Sigmoid colon (tissue), 3 donors: ENCODE measurements at regions not wholly inside any gene's neighbourhood (a gene's known extent, or its start where the extent isn't known, plus 50 kb on each side); places are given as distances from the start of the nearest gene placed in this dataset.

Experiments used
- CTCF ChIP-seq, 4 experiments: fragments of 450-650 bp in 3 of 4; fragments of 200-600 bp in 1 of 4; IDR thresholded peaks; one replicate each; pipeline ENCODE4 v1.5.1; 2016 to 2019; ENCODE audit warnings: antibody characterized with exemption in 4 of 4, mild to moderate bottlenecking in 3 of 4, moderate library complexity in 2 of 4
- POLR2A ChIP-seq, 2 donors: fragments of 450-650 bp; IDR thresholded peaks; one replicate each; pipeline ENCODE4 v1.6.1; 2016; ENCODE audit warnings: antibody characterized with exemption in 2 of 2, mild to moderate bottlenecking in 2 of 2, moderate library complexity in 2 of 2

GRCh38 chr3:13147344-13147743 lies 74.1 kb upstream of the IQSEC1 start:
- TF ChIP-seq CTCF (IDR thresholded peaks at IDR 0.05) = no peak
- TF ChIP-seq POLR2A (IDR thresholded peaks at IDR 0.05) = no peak
